ENCODE measurements at regions not wholly inside any gene's neighbourhood (a gene's known extent, or its start where the extent isn't known, plus 50 kb on each side); places are given as distances from the start of the nearest gene placed in this dataset.
"Not testable (repeated sequence)": the region's sequence is repeated elsewhere in the genome, so short reads cannot be mapped to it uniquely, and the experiment has no call there.

DNA sequence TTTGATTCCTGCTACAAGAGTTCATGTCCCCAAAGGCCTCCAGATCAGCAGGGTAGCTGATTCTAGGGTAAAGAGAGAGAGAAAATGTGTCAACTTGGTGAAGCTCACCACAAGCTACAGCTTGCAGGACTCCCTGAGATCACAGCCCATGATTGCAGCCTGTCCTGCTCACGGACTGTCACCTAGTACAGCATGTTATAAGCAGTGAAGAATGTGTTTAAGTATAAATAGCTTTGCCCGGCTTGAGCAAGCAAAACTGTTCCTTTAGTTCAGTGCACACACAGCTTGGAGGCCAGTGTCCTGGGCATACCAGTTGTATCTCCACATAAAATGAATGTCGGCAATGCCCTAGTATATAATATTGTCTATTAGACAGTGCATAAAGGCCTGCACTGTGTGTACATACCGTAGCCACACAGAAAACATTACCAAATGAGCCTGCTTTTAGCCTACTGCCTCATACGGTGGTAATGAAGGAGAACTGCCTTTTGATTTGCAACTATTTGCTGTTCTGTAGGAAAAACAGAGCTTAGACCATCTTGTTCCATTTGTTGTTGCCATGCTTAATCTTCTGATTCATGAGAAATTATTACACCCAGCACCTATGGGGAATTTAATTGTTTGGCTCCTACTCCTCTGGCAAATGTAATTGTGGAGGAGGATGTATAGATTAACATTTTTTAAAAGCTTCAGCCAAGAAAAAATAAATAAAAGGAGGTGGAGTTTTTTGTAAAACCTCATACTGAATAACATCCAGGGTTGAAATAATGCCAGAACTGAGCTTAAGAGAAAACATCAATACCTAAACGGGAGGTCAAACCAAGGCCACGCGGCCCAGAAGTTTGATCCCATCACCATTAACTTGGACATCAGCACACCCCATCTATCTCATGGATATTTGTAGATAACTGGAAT, 108.1 kb upstream of the G2E3 start:
- no peak for DNase-seq

DNA sequence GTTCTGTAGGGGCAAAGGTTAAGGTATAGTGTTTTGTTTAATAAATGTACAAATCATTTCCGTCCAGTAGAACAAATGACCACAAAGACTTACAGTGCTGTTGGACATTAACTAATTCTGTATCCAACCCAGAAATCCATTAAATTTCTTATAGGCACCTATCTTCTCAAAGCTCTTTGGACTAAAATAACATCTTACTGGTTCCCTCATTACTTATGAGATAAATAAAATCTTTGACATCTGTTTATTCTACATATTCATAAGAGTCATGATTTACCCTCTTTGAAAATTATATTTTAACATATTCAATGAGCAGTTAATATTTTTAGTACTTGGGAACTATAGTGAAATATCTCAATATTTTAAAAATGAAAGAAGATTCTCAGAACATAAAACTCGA, 102.7 kb upstream of the G2E3 start:
- no peak for DNase-seq

DNA sequence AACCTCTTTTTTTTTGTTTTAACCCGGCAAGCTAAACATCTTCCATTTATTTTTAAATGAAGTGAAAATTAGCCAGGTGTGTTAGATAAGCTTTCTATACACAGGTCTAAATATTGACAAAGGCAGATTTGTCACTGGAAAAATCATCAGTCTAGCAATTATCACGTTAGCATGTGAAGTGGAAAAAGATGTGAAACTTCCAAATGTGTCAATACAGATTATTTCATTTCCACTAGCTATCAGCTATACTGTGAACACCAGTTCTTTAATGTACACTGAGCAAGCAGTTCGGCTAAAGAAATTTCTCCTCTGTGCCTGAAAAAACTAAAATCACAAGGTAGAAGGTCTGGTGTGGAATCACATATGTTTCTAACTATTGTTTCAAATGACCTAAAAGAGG, 96.6 kb upstream of the G2E3 start:
- DNase-seq, result no peak

GRCh38 chr14:30464481-30464880, 94.5 kb upstream of the G2E3 start:
- no peak for DNase-seq

DNA sequence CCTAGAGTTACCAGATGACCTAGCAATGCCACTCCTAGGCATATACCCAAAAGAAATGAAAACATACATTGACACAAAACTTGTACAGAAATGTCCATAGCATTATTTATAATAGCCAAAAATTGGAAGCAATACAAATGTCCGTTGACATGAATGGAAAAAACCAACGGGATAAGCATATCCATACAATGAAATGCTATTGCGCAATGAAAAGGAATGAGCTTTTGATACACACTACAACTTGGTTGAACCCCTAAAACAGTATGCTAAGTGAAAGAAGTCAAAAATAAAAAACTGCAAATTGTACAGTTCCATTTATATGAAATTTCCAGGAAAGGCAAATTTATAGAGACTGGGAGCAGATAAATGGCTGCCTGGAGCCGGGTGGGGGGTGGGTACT, 90.6 kb upstream of the G2E3 start:
- no peak for DNase-seq

GRCh38 chr14:30471980-30472379, 87.0 kb upstream of the G2E3 start:
- no peak for DNase-seq

DNA sequence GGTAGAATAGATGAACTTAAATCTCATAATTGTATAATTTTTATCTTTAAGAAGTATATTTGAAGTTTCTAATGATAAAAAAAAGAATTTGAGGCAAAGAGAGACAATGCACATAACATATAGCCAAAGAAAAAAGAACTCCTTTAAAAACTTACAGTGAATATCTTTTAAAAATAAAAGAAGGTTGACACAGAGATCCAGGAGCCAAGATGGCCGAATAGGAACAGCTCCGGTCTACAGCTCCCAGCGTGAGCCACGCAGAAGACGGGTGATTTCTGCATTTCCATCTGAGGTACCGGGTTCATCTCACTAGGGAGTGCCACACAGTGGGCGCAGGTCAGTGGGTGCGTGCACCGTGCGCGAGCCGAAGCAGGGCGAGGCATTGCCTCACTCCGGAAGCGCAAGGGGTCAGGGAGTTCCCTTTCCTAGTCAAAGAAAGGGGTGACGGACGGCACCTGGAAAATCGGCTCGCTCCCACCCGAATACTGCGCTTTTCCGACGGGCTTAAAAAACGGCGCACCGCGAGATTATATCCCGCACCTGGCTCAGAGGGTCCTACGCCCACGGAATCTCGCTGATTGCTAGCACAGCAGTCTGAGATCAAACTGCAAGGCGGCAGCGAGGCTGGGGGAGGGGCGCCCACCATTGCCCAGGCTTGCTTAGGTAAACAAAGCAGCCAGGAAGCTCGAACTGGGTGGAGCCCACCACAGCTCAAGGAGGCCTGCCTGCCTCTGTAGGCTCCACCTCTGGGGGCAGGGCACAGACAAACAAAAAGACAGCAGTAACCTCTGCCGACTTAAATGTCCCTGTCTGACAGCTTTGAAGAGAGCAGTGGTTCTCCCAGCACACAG, 84.9 kb upstream of the G2E3 start:
- DNase-seq, result not testable (repeated sequence)

- no peak for DNase-seq
Measured at GRCh38 chr14:30482276-30482675, 76.7 kb upstream of the G2E3 start.

- DNase-seq, result no peak
Measured at GRCh38 chr14:30484201-30484600, 74.8 kb upstream of the G2E3 start.

DNA sequence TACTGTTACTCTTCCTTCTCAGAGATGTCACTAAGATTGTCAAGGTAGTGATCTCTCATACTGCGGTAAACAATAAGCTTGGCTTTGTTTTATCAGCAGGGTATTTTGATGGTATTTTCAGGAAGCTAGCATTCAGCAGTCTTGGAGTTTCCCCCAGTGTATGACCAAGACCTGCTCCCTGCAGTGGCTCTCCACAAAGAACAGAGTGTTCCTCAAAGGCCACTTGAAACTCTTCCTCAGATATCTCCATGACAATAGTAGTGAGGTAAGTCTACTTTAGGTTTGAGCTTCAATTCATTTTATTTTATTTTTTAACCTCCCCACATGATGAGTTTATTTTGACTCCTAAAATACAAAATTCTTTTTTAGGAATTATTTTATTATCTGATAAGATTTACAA, 74.0 kb upstream of the G2E3 start:
- no peak for DNase-seq

- DNase-seq, result no peak
Measured at GRCh38 chr14:30496852-30497251, 62.1 kb upstream of the G2E3 start.

- DNase-seq, result no peak
Measured at GRCh38 chr14:30499358-30499757, 59.6 kb upstream of the G2E3 start.

DNA sequence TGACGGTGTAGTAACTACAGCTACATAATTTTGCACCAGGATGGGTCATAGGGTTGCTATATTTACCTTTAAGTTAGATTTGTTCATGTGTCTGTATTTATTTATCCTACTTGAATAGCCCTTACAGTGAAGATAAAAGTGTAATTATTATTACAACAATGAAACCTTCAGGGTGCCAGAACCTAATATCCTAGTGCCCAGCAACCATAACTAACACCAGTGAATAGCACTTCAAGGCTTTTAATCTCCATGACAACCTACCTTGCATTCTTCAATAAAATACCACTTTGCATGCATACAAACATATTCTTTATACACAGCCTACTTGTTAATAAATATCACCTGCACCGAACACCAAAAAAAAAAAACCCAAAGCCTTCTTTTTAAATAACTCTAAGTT, 58.7 kb upstream of the G2E3 start:
- DNase-seq, result peak; percentile 64

- DNase-seq, result no peak
Measured at GRCh38 chr14:30507209-30507608, 51.7 kb upstream of the G2E3 start.

Measured in NCI-H345 (cell line).